HG03039 (cell line): ENCODE measurements at regions not wholly inside any gene's neighbourhood (a gene's known extent, or its start where the extent isn't known, plus 50 kb on each side); places are given as distances from the start of the nearest gene placed in this dataset.

Experiments
- ATAC-seq: cut with Tn5 transposase; IDR thresholded peaks from one replicate; pipeline ENCODE4 v1.9.1; 2021; ENCODE audit warnings: mild to moderate bottlenecking, moderate library complexity; ENCODE audit not compliant: unreplicated experiment

DNA sequence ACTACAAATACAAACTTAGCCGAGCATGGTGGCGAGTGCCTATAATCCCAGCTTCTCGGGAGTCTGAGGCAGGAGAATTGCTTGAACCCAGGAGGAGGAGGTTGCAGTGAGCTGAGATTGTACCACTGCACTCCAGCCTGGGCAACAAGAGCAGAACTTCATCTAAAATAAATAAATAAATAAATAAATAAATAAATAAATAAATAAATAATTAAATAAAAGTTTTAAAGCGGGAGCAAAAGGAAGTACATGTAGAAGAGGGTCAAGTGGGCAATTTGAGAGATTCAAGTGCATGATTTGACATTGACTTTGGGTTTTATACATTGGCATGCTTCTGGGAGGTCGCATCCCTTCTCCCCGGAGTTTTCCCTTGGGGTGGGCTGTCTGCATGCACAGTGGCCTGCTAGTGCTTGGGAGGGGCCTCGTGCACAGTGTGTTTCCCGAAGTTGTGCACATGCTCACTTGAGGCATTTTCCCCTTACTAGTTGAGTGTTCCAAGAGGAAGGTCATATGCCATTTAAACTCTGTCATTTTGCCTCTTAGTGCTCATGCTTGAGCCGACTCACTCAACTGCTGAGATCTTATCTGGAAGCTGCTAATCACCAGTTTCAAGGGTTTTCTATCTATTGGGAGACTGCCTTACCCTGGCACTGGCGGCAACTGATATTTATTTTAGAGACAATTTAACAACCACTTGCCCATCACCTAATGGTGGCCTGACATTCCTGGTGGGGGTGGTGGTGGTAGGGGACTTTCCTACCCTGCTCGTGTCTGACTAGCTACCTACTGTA lies 193.2 kb upstream of the MPHOSPH6 start:
- ATAC-seq, result no peak

DNA sequence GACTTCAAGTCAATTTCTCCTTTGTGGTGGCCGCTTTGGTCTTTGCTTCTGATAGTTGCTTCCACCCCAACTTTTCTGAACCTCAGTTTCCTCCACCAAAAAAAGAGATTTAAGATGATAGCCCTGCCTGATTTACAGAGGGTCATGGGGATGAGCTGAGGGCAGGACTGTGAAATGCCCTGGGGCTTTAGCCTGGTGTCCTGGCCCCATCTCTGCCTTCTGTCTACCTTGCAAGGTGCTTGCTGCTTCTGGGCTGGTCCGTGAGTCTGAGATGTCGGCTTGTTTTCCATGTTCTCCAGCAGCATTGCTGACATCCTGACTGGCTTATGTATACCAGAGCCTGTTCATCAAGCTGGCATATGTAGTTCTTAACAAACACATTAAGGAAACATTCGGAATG lies 191.9 kb upstream of the MPHOSPH6 start:
- no peak for ATAC-seq

DNA sequence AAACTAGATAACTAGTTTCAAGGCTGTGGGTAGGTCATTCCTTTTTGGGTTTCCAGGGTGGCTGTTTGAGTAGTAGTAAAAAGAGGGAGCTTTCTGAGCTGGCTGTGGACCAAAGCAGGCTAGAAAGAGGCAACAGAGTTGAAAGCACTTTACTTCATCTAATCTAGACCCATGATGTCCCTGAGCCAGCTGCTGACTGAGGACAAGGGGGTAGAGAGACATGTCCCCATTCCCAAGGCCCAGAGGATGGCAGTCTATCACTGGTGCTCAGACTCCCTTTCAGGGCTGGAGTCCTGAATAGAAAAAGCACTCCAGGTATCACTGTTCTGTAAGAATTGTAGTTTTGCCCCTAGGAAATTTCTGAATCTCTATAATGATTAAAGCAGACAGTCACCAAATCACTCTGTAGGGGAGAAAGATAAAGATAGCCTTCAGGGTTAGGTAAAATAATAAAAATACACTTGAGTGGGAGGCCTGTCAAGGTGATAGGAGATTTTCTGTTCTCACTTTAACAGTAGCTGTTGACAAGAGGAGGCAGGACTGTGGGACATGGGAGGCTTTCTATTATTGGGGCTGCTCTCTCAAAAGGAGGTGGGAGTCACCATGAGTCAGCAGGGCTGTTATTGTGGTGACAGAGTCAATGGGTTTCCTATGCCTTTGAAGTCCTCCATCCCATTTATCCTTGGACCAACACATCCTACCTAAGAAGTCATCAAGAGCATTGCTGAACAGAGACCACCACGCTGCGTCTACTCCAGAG lies 190.2 kb upstream of the MPHOSPH6 start:
- no peak for ATAC-seq

DNA sequence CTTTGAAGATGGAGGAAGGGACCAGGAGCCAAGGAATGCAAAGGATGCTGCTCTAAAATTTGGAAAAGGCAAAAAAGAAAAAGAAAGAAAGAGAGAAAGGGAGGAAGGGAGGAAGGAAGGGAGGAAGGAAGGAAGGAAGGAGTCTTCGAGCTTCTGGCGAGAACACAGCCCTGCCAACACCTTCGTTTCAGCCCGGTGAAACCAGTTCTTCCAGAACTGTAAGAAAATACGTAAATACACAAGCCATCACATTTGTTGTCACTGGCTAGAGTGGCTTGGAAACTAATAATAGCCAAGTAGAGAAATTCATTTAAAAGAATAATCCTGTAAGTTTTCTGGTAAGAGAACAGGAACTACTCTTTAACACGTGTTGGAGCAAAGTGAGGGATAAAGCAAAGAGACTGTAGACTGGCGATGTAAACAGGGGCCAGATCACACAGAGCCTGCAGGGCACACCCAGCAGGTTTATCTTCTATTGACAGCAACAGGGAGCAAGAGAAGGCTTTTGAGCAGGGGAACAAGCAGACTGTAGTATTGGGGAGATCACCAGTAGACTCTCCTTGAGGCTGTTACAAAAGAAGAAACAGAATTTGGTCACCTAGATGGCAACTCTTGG lies 188.7 kb upstream of the MPHOSPH6 start:
- ATAC-seq, result no peak

DNA sequence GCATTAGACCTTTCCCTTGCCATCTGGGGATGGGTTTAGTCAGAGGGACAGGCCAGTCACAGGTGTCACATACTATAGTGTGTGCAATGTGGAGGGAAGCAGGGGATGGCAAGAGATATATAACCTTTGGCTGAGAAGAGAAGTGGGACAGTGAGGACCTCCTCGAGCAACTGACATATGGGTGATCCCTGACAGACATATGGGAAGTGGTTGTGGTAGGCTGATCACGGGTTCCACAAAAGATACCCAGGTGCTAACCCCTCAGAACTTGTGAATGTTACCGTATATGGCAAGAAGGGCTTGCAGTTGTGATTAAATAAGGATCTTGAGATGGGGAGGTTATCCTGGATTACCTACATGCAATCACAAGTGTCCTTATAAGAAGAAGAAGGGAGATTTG lies 188.1 kb upstream of the MPHOSPH6 start:
- ATAC-seq, result no peak

DNA sequence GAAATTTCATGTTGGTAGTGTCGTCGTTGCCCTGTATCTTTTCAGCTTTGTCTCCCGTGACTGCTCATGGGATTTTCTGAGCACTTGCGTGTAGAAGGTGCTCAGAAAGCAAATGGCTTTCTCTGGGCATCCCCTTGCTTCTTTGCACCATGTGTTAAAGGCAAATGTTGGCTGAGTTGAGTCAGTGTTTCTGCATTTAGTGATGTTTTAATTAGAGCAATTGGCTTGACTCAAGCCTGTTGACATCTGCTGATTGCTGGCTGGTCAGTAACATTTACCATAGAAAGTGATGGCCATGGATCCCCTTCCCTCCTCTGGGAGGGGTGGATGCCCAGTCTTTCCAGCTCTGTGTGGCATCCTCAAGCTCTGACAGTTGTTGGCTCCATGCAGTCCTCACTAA lies 187.2 kb upstream of the MPHOSPH6 start:
- no peak for ATAC-seq

DNA sequence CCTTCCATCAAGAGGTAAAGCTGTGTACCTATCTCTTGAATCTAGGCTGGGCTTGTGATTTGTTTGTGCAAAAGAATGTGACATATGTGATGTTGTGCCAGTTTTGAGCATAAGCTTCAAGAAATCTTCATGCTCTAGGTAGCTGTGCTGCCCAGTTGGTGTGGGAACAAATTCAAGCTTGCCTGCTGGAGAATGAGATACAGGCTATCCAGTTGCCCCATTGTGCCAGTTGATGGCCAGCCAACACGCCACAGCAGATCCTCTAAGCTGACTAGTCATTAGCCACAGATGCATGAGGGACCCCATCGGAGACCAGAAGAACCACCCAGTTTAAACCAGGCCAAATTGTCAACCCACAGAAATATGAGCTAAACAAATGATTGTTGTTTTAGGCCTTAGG lies 180.5 kb upstream of the MPHOSPH6 start:
- no peak for ATAC-seq

DNA sequence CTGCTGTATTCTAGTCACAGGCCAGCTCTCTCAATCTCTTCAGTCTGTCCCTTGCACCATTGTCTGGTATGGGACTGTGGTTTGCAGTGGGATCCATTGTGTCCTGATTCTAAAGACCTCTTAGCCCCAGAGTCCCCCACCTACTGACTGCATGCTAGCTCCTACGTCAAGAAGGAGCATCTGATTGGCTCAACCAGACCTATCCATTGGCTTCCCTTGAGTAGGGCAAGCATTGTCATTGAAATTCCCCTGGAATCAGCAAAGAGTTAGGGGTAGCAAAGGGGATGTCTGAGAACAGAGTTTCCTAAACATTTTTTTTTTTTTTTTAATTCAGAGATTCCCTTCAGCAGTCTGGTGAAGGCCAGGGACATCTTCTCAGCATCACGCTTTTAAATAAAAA lies 175.3 kb upstream of the MPHOSPH6 start:
- ATAC-seq, result no peak

DNA sequence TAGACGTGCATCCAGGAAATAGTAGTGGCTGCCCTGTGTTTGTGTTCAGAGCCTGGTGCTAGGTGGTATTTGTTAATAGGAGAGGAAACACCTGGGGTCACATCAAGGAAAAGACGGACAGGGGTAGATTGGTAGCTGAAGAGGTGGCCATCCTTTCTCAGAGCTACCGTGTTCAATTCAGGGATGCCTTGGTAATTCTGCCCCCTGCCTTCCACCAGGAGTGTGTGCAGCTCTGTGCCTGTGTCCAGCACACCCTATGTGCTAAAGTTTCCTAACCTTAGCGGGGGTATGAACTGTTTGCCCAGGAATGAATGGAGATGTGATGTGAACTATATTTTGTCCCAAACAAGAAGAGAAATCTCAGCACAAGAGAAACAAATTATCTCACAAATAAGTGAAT lies 174.1 kb upstream of the MPHOSPH6 start:
- no peak for ATAC-seq

DNA sequence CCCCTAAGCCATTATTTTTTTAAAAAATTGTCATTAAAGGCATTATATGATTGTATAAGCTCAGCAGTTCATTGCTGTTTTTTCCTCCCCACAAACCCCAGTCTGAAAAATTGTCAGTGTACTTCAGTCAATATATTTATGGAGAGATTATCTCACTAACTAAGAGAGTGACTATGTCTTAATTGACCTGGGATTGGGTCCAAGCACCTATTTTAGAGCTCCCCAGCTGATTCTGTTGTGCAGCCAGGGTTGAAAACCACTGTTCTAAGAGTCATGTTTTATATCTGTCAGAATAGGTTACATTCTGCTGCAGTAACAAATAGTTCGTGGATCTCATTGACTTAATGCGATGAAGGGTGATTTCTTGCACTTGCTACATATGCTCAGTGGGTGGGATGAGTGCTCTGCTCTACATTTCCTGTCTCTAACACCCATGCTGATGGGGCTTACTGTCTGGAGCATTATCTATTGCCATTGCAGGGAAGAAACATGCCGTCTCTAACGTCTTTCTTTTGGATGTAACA lies 171.2 kb upstream of the MPHOSPH6 start:
- no peak for ATAC-seq

DNA sequence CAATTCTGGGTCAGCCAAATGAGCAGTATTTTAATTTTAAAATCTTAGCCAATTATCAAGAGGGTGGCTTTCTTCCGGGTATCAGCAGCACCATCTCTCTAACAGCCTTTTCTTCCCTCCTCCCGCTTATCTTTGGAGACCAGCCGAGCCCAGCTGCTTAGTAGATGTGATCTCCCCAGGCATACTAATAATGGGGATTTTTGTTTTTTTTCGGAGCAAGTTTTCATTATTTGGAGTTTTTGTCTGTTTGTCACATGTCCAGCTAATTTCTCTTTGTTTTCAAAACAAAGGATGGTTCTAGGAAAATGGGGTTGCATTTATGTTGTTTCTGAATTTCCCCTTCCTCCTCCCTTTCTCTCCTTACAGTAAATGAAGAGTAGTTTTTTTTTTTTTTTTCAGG lies 170.5 kb upstream of the MPHOSPH6 start:
- no peak for ATAC-seq

DNA sequence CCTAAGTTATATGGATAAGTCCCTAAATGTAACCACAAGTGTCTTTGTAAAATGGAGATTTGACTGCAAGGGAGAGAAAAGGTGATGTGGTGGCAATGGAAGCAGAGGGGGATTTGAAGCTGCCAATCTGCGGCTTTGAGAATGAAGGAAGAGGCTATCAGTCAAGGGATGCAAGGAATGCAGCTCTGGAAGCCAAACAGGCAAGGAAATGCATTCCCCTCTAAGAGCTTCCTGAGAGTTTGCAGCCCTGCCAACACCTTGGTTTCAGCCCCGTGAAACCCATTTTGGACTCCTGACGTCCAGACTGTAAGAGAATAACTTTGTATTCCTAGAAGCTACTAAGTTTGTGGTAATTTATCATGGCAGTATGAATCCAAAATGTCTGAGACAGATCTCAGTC lies 167.3 kb upstream of the MPHOSPH6 start:
- no peak for ATAC-seq

DNA sequence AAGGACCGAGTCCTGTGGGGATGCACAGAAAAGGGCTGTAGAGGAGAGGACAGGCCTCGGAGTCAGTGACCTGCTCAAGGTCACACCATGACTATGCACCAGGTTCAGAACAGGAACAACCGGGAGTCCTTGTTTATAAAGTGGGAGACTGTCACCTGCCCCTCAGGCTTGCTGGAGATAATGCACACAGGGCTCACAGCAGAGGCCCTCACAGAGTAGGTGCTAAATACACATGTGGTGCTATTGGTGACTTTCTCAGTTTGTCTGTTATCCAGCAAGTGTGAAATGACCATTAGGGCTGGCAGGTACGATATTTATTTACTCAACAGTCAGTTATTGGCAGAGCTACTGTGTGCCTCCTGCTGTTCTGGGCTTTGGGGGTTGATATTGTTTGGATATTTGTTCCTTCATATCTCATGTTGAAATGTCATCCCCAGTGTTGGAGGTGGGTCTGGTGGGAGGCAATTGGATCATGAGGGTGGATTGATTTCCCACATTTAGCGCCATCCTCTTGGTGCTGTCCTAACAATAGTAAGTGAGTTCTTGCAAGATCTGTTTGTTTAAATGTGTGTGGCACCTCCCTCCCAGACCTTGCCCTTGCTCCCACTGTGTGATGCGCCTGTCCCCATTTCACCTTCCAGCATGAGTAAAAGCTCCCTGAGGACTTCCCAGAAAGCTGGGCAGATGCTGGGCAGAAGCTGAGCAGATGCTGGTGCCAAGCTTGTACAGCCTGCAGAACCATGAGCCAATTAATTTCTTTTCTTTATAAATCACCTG lies 162.1 kb upstream of the MPHOSPH6 start:
- no peak for ATAC-seq

DNA sequence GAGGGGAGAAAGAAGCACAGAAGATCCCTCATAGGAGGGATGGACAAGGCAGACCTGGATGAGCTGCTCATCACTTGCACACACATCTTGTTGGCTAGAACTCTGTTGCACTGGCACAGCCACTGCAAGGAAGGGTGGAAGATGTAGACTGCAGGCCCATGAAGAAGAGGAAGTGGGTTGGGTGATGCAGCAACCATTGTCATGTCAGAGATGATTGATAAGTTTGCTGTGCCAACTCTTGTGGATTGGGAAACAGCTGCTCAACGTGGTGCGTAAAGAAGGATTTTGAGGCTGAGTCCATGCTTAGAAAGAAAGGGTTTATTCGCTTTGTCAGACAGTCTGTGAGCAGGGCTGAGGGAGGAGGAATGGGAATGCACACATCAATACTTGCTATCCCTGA lies 161.4 kb upstream of the MPHOSPH6 start:
- ATAC-seq, result no peak

DNA sequence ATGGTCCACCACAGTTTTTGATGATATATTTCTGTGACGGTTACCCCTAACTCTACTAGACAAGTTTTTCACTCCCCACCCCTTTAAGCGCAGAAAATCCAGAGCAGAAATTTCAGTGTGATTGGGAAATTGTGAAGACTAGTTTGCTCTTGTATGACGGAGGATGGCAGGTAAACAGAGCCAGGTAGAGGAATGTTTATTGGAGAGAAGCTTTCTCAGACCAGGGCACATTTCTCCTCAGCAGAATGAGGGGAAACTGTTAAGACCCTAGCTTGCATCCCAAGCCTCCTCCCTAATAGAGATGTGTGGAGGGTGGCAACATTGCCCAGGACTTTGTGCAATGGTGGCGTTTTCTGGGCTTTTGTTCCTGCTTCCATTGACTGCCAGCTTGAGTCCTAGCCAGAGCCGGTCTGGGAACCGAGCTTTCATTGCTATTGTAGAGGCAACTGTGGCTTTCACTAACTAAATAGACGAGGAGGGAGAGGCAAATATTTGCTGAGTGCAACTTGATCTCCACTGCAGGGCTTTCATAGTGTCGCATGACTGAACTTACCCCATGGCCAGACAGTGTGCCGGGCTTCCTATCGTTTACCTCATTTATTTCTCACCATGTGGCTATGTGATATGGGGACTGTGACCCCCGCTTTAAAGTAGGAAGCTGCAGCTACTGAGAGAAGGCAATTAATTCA lies 159.6 kb upstream of the MPHOSPH6 start:
- no peak for ATAC-seq

DNA sequence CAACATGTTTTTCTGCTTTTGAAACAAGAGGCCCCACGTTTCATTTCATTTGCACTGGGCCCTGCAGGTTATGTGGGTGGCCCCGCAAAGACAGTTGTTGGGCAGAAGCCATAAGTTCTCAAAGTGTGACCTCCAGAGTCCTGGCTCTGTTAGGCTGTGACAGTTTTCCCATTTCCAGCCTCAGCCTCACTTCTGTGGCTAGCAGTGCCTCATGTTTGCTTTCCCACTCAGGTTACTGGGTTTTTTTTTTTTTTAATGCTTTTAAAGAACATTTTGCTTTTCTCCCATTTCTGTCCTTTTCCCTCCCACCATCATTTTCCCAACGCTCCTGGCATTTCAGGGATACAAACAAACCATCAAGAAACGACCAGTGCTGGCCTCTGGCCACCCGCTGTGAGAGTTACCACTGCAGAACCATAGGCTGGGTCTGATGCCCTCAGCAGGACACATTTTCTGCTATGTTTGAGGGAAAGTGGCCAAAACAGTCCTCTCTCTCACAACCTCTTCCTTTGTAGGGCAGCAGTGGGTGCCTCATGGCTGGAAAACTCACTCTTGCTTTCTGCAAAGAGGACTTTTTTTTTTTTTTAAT lies 159.0 kb upstream of the MPHOSPH6 start:
- no peak for ATAC-seq

DNA sequence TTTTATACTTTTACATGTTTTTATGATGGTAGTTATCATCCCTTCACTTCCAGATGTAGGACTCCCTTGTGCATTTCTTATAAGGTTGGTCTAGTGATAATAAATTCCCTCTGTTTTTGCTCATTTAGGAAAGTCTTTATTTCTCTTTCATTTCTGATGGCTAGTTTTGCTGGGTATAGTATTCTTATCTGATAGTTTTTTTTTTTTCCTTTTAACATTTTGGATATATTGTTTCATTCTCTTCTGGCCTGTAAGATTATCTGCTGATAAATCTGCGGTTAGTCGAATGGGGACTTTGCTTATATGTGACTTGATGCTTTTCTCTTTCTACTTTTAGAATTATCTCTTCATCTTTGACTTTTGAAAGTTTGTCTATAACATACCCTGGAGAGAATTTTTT lies 153.1 kb upstream of the MPHOSPH6 start:
- no peak for ATAC-seq

DNA sequence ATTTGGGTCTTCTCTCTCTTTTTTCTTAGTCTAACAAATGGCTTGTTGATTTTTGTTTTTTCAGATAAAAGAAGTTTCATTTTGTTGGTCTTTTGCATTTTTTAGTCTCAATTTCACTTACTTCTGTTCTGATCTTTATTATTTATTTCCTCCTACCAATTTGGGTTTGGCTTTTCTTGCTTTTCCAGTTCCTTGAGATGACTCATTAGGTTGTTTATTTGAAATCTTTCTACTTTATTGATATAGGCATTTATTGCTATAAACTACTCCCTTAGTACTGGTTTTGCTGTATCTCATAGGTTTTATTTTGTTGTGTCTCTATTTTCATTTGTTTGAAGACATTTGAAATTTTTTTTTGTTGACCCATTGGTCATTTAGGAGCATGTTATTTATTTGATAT lies 152.2 kb upstream of the MPHOSPH6 start:
- ATAC-seq, result no peak

DNA sequence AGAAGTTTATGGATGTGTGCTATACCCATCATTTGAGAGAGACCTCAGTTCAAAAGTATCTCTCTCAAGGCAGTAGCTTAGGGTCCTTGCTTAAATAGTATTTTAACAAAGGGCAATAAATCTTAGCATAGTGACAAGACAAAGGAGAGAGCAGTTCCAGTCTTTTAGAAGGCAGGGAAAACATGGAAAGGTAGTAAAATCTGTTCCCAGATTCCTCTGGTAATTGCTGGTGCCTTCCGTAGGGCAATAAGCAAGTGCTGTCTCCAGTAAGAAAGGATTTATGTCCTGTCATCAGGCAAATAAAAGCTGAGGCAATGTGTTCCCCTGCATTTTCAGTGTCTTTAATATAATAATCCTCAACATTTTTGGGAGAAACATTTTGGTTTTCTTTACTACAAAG lies 149.0 kb upstream of the MPHOSPH6 start:
- ATAC-seq, result no peak
